ENCODE measurements at regions not wholly inside any gene's neighbourhood (a gene's known extent, or its start where the extent isn't known, plus 50 kb on each side); places are given as distances from the start of the nearest gene placed in this dataset.

DNA sequence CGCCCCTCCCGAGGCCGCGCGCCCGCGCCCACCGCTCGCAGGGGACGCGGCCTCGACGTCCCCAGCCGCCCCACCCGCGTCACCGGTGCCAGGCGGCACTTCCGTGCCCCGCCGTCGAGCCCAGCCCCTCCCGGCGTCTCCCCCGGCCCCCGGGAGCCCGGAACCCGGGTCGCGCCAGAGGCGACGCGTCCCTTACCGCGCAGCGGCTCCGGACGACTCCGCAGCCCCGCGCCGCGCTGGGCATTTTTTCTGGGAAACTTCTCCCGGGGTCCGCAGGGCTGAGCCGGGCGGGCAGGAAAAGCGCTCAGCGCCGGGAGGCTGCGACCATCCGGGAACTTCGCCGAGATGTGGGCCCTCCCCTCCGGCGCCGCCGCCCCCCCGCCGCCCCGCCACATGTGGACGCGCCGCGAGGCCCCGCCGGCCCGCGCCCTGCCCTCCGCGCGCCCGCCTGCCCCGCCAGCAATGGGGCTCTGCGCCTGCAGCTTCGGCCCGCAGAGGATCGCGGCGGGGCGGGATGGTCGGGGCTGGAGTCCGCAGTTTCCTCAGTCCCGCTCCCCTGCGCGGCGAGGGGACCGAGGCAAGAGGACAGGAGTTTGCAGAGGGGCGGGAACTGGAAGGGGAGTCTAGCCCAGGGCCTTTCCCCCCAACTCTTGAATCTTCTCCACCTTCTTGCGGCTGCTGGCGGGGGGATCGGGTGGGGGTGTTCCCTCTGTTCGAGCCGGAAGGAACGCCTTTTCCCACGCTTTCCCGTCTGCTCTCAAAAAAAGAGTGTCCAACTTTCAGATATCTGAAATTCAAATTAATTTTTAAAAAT lies 81.5 kb downstream of the CHRNA1 start:
- TF ChIP-seq, protein P1, sequence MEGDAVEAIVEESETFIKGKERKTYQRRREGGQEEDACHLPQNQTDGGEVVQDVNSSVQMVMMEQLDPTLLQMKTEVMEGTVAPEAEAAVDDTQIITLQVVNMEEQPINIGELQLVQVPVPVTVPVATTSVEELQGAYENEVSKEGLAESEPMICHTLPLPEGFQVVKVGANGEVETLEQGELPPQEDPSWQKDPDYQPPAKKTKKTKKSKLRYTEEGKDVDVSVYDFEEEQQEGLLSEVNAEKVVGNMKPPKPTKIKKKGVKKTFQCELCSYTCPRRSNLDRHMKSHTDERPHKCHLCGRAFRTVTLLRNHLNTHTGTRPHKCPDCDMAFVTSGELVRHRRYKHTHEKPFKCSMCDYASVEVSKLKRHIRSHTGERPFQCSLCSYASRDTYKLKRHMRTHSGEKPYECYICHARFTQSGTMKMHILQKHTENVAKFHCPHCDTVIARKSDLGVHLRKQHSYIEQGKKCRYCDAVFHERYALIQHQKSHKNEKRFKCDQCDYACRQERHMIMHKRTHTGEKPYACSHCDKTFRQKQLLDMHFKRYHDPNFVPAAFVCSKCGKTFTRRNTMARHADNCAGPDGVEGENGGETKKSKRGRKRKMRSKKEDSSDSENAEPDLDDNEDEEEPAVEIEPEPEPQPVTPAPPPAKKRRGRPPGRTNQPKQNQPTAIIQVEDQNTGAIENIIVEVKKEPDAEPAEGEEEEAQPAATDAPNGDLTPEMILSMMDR (conservative IDR thresholded peaks at IDR 0.05 in 1 of 2, IDR thresholded peaks at IDR 0.05 in 1 of 2; ENCODE audit: low read depth in 1 of 2, low read length in 2 of 2), result no peak
- no peak for TF ChIP-seq EZH2 (IDR thresholded peaks at IDR 0.05; ENCODE audit: low read length, missing control alignments)
